Neural cell (in vitro differentiated cells): ENCODE measurements at regions not wholly inside any gene's neighbourhood (a gene's known extent, or its start where the extent isn't known, plus 50 kb on each side); places are given as distances from the start of the nearest gene placed in this dataset.

Experiments
- H2AFZ ChIP-seq: fragments of 200-600, 300-800 bp; sonication (generic), shearing (Covaris generic); 2 replicates; pipeline ENCODE4 v1.6.0; 2014; ENCODE audit warnings: low read depth, mild to moderate bottlenecking, antibody characterized with exemption, low read length, moderate library complexity
- H3F3A ChIP-seq: fragments of 200-600 bp; shearing (Covaris generic); 2 replicates; pipeline ENCODE4 v1.6.1; 2016; ENCODE audit warnings: mild to moderate bottlenecking, moderate library complexity, mixed read lengths, antibody characterized with exemption, low read length; ENCODE audit not compliant: insufficient read depth, poor library complexity, severe bottlenecking
- H3K27ac ChIP-seq: fragments of 200-600, 300-800 bp; sonication (generic), shearing (Covaris generic); 2 replicates; pipeline ENCODE4 v1.5.1; 2014; ENCODE audit warnings: mild to moderate bottlenecking, low read length, moderate library complexity
- H3K27me3 ChIP-seq: fragments of 300-800, 200-600 bp; sonication (generic), shearing (Covaris generic); 2 replicates; pipeline ENCODE4 v1.6.0; 2014; ENCODE audit warnings: mild to moderate bottlenecking, low read depth, low read length, moderate library complexity; ENCODE audit not compliant: insufficient read depth
- H3K36me3 ChIP-seq: fragments of 300-800, 200-600 bp; sonication (generic), shearing (Covaris generic); 2 replicates; pipeline ENCODE4 v1.5.1; 2014; ENCODE audit warnings: mild to moderate bottlenecking, antibody characterized with exemption, low read length, moderate library complexity; ENCODE audit not compliant: insufficient read depth
- H3K4me2 ChIP-seq: fragments of 300-800, 200-600 bp; sonication (generic), shearing (Covaris generic); 2 replicates; pipeline ENCODE4 v1.6.0; 2014; ENCODE audit warnings: mild to moderate bottlenecking, low read length
- H3K4me3 ChIP-seq: fragments of 300-800, 200-600 bp; sonication (generic), shearing (Covaris generic); 2 replicates; pipeline ENCODE4 v1.5.1; 2014; ENCODE audit warnings: mild to moderate bottlenecking, low read length, moderate library complexity
- H3K79me2 ChIP-seq: fragments of 200-600 bp; shearing (Covaris generic); replicated peaks from 2 replicates; pipeline ENCODE4 v1.6.0; 2014; ENCODE audit warnings: mild to moderate bottlenecking, low read length, moderate library complexity; ENCODE audit not compliant: insufficient read depth
- H3K9ac ChIP-seq: fragments of 300-800, 200-600 bp; sonication (generic), shearing (Covaris generic); 2 replicates; pipeline ENCODE4 v1.6.1; 2016; ENCODE audit warnings: mild to moderate bottlenecking, low read length, mixed read lengths
- H3K9me2 ChIP-seq: fragments of 200-600 bp; shearing (Covaris generic); 2 replicates; pipeline ENCODE4 v1.6.1; 2016; ENCODE audit warnings: mild to moderate bottlenecking, low read length, mixed read lengths; ENCODE audit not compliant: insufficient read depth
- H3K9me3 ChIP-seq: fragments of 200-600, 300-800 bp; sonication (generic), shearing (Covaris generic); 2 replicates; pipeline ENCODE4 v1.6.1; 2016; ENCODE audit warnings: mild to moderate bottlenecking, mixed run types, low read length, moderate library complexity, mixed read lengths
- H4K20me1 ChIP-seq: fragments of 200-600 bp; shearing (Covaris generic); 2 replicates; pipeline ENCODE4 v1.6.1; 2016; ENCODE audit warnings: mild to moderate bottlenecking, mixed run types; ENCODE audit not compliant: insufficient read depth
- EP300 ChIP-seq: fragments of 450-650 bp; conservative IDR thresholded peaks from 2 replicates; pipeline ENCODE4 v1.6.1; 2014; ENCODE audit warnings: antibody characterized with exemption, mild to moderate bottlenecking, moderate library complexity; ENCODE audit not compliant: poor library complexity, severe bottlenecking
- EZH2 ChIP-seq: fragments of 200-600, 300-800 bp; shearing (Covaris generic), sonication (generic); IDR thresholded peaks from 2 replicates; pipeline ENCODE4 v1.6.1; 2014; ENCODE audit warnings: antibody characterized with exemption, low read length, borderline replicate concordance, mild to moderate bottlenecking; ENCODE audit not compliant: insufficient read depth, poor library complexity, severe bottlenecking
- MXI1 ChIP-seq: fragments of 450-650 bp; conservative IDR thresholded peaks from 2 replicates; pipeline ENCODE4 v1.6.1; 2014; ENCODE audit warnings: antibody characterized with exemption, mild to moderate bottlenecking; ENCODE audit not compliant: poor library complexity, severe bottlenecking
- POLR2AphosphoS5 ChIP-seq: IDR thresholded peaks from 2 replicates; pipeline ENCODE4 v1.6.1; 2012
- RAD21 ChIP-seq: fragments of 450-650 bp; conservative IDR thresholded peaks from 2 replicates; pipeline ENCODE4 v1.6.1; 2014; ENCODE audit warnings: antibody characterized with exemption, mild to moderate bottlenecking, moderate library complexity
- SMC3 ChIP-seq: fragments of 450-650 bp; conservative IDR thresholded peaks from 2 replicates; pipeline ENCODE4 v1.6.1; 2014; ENCODE audit warnings: antibody characterized with exemption, mild to moderate bottlenecking, moderate library complexity; ENCODE audit not compliant: poor library complexity
- TAF1 ChIP-seq: IDR thresholded peaks from 2 replicates; pipeline ENCODE4 v1.6.1; 2012; ENCODE audit warnings: low read depth
- TF ChIP-seq, protein P1 (sequence below): IDR thresholded peaks from 2 replicates; pipeline ENCODE4 v1.6.1; 2012; ENCODE audit warnings: borderline replicate concordance
- TF ChIP-seq, protein P2 (sequence below): fragments of 450-650 bp; IDR thresholded peaks from 2 replicates; pipeline ENCODE4 v1.5.1; 2014; ENCODE audit warnings: antibody characterized with exemption, mild to moderate bottlenecking, moderate library complexity; ENCODE audit not compliant: poor library complexity, severe bottlenecking

DNA sequence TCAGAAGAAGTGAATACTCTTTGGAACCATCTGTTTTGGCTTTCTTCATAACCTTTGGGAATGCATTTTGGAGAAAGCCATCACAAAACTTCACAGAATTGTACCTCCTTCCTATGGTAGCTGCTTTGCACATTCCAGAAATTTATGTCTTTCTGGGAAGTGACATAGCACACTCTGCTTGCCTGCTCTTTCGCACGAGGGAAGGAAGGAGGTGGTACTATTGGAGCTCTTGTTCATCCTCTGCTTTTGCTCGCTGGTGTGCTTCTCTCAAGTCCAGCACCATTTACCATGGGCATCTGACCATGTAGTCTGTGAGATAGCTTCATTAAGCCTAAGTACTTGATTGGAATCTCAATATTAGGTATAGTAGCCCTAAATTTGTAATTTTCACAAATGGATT is 473.3 kb upstream of the SLC35B3 start:
- H3F3A ChIP-seq: no peaks in the 10 kb centered on the region
- no peak overlapping the region for H3K4me2 ChIP-seq
- TF ChIP-seq EZH2 (no peak), MXI1 (no peak), TAF1 (no peak), EP300 (no peak), SMC3 (no peak), POLR2AphosphoS5 (no peak), RAD21 (no peak)
- TF ChIP-seq, protein P1, sequence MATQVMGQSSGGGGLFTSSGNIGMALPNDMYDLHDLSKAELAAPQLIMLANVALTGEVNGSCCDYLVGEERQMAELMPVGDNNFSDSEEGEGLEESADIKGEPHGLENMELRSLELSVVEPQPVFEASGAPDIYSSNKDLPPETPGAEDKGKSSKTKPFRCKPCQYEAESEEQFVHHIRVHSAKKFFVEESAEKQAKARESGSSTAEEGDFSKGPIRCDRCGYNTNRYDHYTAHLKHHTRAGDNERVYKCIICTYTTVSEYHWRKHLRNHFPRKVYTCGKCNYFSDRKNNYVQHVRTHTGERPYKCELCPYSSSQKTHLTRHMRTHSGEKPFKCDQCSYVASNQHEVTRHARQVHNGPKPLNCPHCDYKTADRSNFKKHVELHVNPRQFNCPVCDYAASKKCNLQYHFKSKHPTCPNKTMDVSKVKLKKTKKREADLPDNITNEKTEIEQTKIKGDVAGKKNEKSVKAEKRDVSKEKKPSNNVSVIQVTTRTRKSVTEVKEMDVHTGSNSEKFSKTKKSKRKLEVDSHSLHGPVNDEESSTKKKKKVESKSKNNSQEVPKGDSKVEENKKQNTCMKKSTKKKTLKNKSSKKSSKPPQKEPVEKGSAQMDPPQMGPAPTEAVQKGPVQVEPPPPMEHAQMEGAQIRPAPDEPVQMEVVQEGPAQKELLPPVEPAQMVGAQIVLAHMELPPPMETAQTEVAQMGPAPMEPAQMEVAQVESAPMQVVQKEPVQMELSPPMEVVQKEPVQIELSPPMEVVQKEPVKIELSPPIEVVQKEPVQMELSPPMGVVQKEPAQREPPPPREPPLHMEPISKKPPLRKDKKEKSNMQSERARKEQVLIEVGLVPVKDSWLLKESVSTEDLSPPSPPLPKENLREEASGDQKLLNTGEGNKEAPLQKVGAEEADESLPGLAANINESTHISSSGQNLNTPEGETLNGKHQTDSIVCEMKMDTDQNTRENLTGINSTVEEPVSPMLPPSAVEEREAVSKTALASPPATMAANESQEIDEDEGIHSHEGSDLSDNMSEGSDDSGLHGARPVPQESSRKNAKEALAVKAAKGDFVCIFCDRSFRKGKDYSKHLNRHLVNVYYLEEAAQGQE: no peak
- TF ChIP-seq, protein P2, sequence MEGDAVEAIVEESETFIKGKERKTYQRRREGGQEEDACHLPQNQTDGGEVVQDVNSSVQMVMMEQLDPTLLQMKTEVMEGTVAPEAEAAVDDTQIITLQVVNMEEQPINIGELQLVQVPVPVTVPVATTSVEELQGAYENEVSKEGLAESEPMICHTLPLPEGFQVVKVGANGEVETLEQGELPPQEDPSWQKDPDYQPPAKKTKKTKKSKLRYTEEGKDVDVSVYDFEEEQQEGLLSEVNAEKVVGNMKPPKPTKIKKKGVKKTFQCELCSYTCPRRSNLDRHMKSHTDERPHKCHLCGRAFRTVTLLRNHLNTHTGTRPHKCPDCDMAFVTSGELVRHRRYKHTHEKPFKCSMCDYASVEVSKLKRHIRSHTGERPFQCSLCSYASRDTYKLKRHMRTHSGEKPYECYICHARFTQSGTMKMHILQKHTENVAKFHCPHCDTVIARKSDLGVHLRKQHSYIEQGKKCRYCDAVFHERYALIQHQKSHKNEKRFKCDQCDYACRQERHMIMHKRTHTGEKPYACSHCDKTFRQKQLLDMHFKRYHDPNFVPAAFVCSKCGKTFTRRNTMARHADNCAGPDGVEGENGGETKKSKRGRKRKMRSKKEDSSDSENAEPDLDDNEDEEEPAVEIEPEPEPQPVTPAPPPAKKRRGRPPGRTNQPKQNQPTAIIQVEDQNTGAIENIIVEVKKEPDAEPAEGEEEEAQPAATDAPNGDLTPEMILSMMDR: no peak
- no peak overlapping the region for H3K9ac ChIP-seq
- no peaks in the 10 kb centered on the region for H3K9me2 ChIP-seq
- no peaks in the 10 kb centered on the region for H3K36me3 ChIP-seq
- peaks cover 8% of the 10 kb centered on the region for H3K9me3 ChIP-seq
- no peaks in the 10 kb centered on the region for H3K79me2 ChIP-seq
- no peak overlapping the region for H3K27ac ChIP-seq
- no peak overlapping the region for H3K4me3 ChIP-seq
- H2AFZ ChIP-seq: no peak overlapping the region
- H4K20me1 ChIP-seq: no peaks in the 10 kb centered on the region
- no peaks in the 10 kb centered on the region for H3K27me3 ChIP-seq

GRCh38 chr6:8906699-8907098 is 471.4 kb upstream of the SLC35B3 start:
- no peaks in the 10 kb centered on the region for H3K79me2 ChIP-seq
- H3K36me3 ChIP-seq: no peaks in the 10 kb centered on the region
- H3K27me3 ChIP-seq: no peaks in the 10 kb centered on the region
- H2AFZ ChIP-seq: no peak overlapping the region
- no peaks in the 10 kb centered on the region for H3K9me3 ChIP-seq
- no peaks in the 10 kb centered on the region for H3K9me2 ChIP-seq
- no peak overlapping the region for H3K4me2 ChIP-seq
- H3K9ac ChIP-seq: no peak overlapping the region
- TF ChIP-seq, protein P1: no peak
- no peak for TF ChIP-seq EZH2
- no peak for TF ChIP-seq POLR2AphosphoS5
- TF ChIP-seq MXI1: no peak
- no peak for TF ChIP-seq EP300
- TF ChIP-seq TAF1: no peak
- no peak for TF ChIP-seq SMC3
- TF ChIP-seq RAD21: no peak
- H3K4me3 ChIP-seq: no peak overlapping the region
- H3F3A ChIP-seq: no peaks in the 10 kb centered on the region
- no peaks in the 10 kb centered on the region for H4K20me1 ChIP-seq
- H3K27ac ChIP-seq: no peak overlapping the region
